Neural cell (in vitro differentiated cells): ENCODE measurements at regions not wholly inside any gene's neighbourhood (a gene's known extent, or its start where the extent isn't known, plus 50 kb on each side); places are given as distances from the start of the nearest gene placed in this dataset.

ENCODE experiments used
- CTCF ChIP-seq: fragments of 450-650 bp; IDR thresholded peaks from 2 replicates; pipeline ENCODE4 v1.5.1; 2014; ENCODE audit warnings: antibody characterized with exemption, mild to moderate bottlenecking, moderate library complexity; ENCODE audit not compliant: poor library complexity, severe bottlenecking
- EZH2 ChIP-seq: fragments of 200-600, 300-800 bp; shearing (Covaris generic), sonication (generic); IDR thresholded peaks from 2 replicates; pipeline ENCODE4 v1.6.1; 2014; ENCODE audit warnings: antibody characterized with exemption, low read length, borderline replicate concordance, mild to moderate bottlenecking; ENCODE audit not compliant: insufficient read depth, poor library complexity, severe bottlenecking
- POLR2AphosphoS5 ChIP-seq: IDR thresholded peaks from 2 replicates; pipeline ENCODE4 v1.6.1; 2012
- RAD21 ChIP-seq: fragments of 450-650 bp; conservative IDR thresholded peaks from 2 replicates; pipeline ENCODE4 v1.6.1; 2014; ENCODE audit warnings: antibody characterized with exemption, mild to moderate bottlenecking, moderate library complexity
- TF ChIP-seq, protein P1 (sequence below): IDR thresholded peaks from 2 replicates; pipeline ENCODE4 v1.6.1; 2012; ENCODE audit warnings: borderline replicate concordance

DNA sequence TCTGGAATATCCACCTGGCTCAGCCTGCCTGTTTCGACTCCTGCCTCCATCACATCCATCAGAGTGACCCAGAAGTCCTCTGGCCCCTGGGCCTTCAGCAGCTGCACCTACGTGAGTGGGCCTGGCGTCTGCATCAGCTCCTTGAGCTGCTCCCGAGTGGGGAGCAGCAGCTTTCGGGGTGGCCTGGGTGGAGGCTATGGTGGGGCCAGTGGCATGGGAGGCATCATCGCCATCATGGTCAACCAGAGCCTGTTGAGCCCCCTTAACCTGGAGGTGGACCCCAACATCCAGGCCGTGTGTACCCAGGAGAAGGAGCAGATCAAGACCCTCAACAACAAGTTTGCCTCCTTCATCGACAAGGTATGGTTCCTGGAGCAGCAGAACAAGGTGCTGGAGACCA, 83.0 kb downstream of the SEC61B start:
- TF ChIP-seq POLR2AphosphoS5 (no peak), CTCF (no peak), RAD21 (no peak), EZH2 (no peak)
- TF ChIP-seq, protein P1, sequence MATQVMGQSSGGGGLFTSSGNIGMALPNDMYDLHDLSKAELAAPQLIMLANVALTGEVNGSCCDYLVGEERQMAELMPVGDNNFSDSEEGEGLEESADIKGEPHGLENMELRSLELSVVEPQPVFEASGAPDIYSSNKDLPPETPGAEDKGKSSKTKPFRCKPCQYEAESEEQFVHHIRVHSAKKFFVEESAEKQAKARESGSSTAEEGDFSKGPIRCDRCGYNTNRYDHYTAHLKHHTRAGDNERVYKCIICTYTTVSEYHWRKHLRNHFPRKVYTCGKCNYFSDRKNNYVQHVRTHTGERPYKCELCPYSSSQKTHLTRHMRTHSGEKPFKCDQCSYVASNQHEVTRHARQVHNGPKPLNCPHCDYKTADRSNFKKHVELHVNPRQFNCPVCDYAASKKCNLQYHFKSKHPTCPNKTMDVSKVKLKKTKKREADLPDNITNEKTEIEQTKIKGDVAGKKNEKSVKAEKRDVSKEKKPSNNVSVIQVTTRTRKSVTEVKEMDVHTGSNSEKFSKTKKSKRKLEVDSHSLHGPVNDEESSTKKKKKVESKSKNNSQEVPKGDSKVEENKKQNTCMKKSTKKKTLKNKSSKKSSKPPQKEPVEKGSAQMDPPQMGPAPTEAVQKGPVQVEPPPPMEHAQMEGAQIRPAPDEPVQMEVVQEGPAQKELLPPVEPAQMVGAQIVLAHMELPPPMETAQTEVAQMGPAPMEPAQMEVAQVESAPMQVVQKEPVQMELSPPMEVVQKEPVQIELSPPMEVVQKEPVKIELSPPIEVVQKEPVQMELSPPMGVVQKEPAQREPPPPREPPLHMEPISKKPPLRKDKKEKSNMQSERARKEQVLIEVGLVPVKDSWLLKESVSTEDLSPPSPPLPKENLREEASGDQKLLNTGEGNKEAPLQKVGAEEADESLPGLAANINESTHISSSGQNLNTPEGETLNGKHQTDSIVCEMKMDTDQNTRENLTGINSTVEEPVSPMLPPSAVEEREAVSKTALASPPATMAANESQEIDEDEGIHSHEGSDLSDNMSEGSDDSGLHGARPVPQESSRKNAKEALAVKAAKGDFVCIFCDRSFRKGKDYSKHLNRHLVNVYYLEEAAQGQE: no peak
